Left ventricle myocardium inferior (tissue), 1 donor: ENCODE measurements at regions not wholly inside any gene's neighbourhood (a gene's known extent, or its start where the extent isn't known, plus 50 kb on each side); places are given as distances from the start of the nearest gene placed in this dataset.

Source experiments
- DNase-seq: peaks from one replicate; pipeline ENCODE4 v3.0.0-alpha.2; 2020
- H3K27ac ChIP-seq: fragments of 200-600 bp; replicated peaks from 2 replicates; pipeline ENCODE4 v1.8.0; 2021
- H3K27me3 ChIP-seq: fragments of 200-600 bp; 2 replicates; pipeline ENCODE4 v1.8.0; 2021; ENCODE audit warnings: low read depth
- H3K36me3 ChIP-seq: fragments of 200-600 bp; 2 replicates; pipeline ENCODE4 v1.8.0; 2021
- H3K4me1 ChIP-seq: fragments of 200-600 bp; 2 replicates; pipeline ENCODE4 v1.8.0; 2021
- H3K4me3 ChIP-seq: fragments of 200-600 bp; 2 replicates; pipeline ENCODE4 v1.8.0; 2021; ENCODE audit warnings: mild to moderate bottlenecking, moderate library complexity
- H3K9me3 ChIP-seq: fragments of 200-600 bp; replicated peaks from 2 replicates; pipeline ENCODE4 v1.8.0; 2021
- CTCF ChIP-seq: fragments of 200-600 bp; IDR thresholded peaks from 2 replicates; pipeline ENCODE4 v1.8.0; 2021; ENCODE audit warnings: antibody characterized with exemption, mild to moderate bottlenecking, borderline replicate concordance
- intact Hi-C: fragments of 100-400 bp; cut with micrococcal nuclease; formaldehyde crosslinking; loops from one replicate; pipeline ENCODE4 v1.11.0; 2022
- donor health status: DM: no; HTN: yes; CAD: no; lungs with severe emphysema.

DNA sequence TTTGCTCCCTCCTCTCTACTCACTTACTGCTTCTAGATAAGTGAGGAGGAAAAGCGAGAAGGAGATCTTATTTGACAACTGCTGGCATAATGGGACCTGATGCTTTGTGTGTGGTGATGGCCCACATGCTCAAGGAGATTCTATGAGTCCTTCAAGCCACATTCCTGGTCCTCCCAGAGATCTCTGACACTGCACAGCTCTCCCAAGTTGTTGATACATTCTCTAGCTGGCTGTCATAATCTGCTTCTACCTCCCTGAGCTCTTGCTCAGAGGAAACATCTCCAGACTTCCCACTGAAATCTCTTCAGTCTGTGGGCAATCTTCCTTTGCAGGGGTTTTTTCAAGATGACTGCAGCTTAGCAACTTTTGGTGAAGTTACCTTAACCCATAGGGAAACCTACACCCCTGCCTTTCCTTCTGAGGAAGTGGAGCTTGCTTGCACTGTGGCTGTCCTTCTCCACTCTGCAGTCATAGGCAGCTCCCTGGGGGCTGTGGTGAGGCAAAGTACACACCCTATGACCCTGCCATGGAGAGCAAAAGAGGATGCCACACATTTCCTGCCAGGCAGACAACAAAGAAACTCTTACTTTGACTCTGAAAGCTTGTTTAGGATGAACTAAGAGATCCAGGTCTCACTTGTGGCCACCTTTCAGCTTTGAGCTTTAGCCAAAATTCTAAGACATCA is 163.8 kb downstream of the TMEM38B start:
- Histone ChIP-seq H3K4me3 (no peak overlapping the region), H3K27me3 (no peaks in the 10 kb centered on the region), H3K27ac (no peak overlapping the region), H3K36me3 (no peaks in the 10 kb centered on the region), H3K9me3 (no peaks in the 10 kb centered on the region), H3K4me1 (peaks cover 6% of the 10 kb centered on the region)
- TF ChIP-seq CTCF: no peak
- intact Hi-C loops: no loop called here
- no peak for DNase-seq

DNA sequence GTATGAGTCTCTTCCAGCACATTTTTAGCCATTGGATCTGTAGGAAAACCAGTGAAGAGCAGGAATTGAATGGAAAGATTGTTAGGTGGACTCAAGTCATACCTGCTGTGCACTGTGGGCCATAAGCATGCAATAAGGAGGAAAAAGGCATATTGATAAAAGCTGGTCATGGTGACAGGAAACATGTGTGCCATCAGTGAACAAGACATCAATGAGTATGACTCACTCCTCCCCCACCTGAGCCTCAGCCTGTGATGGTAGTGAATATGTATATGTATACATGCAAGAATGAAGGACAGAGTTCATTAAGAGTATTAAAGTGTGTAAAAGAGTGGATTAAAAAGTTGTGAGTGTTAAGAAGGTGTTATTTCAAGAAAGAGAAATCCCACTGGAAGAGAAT is 164.5 kb downstream of the TMEM38B start:
- no peaks in the 10 kb centered on the region for H3K27me3 ChIP-seq
- H3K4me3 ChIP-seq: no peak overlapping the region
- no peaks in the 10 kb centered on the region for H3K9me3 ChIP-seq
- no peak overlapping the region for H3K27ac ChIP-seq
- no peaks in the 10 kb centered on the region for H3K36me3 ChIP-seq
- DNase-seq: no peak
- intact Hi-C loops: no loop called here
- H3K4me1 ChIP-seq: peaks cover 6% of the 10 kb centered on the region
- TF ChIP-seq CTCF: no peak

GRCh38 chr9:105859428-105860091 is 165.2 kb downstream of the TMEM38B start:
- TF ChIP-seq CTCF: no peak
- intact Hi-C loops: no loop called here
- no peak for DNase-seq
- Histone ChIP-seq H3K27me3 (no peaks in the 10 kb centered on the region), H3K4me1 (peaks cover 11% of the 10 kb centered on the region), H3K27ac (no peak overlapping the region), H3K9me3 (no peaks in the 10 kb centered on the region), H3K36me3 (no peaks in the 10 kb centered on the region), H3K4me3 (no peak overlapping the region)

DNA sequence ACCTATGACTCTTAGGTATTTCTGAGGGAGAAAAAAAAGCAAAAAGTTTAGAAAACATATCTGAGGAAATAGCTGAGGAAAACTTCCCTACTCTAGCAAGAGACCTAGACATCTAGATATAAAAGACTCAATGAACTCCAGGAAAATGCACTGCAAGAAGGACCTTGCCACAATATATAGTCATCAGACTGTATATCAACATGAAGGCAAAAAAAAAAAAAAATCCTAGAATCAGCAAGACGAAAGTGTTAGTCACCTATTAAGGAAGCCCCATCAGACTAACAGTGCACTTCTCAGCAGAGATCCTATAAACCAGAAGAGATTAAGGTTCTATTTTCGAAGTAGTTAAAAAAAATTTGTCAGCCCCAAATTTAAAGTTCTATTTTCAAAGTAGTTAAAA is 166.2 kb downstream of the TMEM38B start:
- H3K27me3 ChIP-seq: no peaks in the 10 kb centered on the region

GRCh38 chr9:105861972-105862371 is 167.6 kb downstream of the TMEM38B start:
- H3K4me1 ChIP-seq: peaks cover 14% of the 10 kb centered on the region
- no peak overlapping the region for H3K27ac ChIP-seq
- intact Hi-C loops: no loop called here
- TF ChIP-seq CTCF: no peak
- H3K27me3 ChIP-seq: no peaks in the 10 kb centered on the region
- H3K9me3 ChIP-seq: no peaks in the 10 kb centered on the region
- no peak for DNase-seq
- H3K36me3 ChIP-seq: no peaks in the 10 kb centered on the region
- no peak overlapping the region for H3K4me3 ChIP-seq

More for the DNA sequence above, 166.2 kb downstream of the TMEM38B start:
- H3K27ac ChIP-seq: no peak overlapping the region
- H3K4me1 ChIP-seq: peaks cover 14% of the 10 kb centered on the region
- intact Hi-C loops: no loop called here
- no peak for TF ChIP-seq CTCF
- H3K9me3 ChIP-seq: no peaks in the 10 kb centered on the region
- no peak for DNase-seq
- H3K4me3 ChIP-seq: no peak overlapping the region
- no peaks in the 10 kb centered on the region for H3K36me3 ChIP-seq
